Vagina (tissue), 2 donors: ENCODE measurements at regions not wholly inside any gene's neighbourhood (a gene's known extent, or its start where the extent isn't known, plus 50 kb on each side); places are given as distances from the start of the nearest gene placed in this dataset.

Source experiments
- CTCF ChIP-seq, 3 experiments: fragments of 450-650 bp in 2 of 3; fragments of 200-600 bp in 1 of 3; sonication (generic) in 1 of 3; IDR thresholded peaks; one replicate each; pipeline ENCODE4 v1.5.1; 2017 to 2019; ENCODE audit warnings: antibody characterized with exemption in 3 of 3, mild to moderate bottlenecking in 2 of 3, moderate library complexity in 2 of 3
- POLR2A ChIP-seq, 2 donors: fragments of 450-650 bp; IDR thresholded peaks; one replicate each; pipeline ENCODE4 v1.6.1; 2017; ENCODE audit warnings: antibody characterized with exemption in 2 of 2, mild to moderate bottlenecking in 2 of 2, moderate library complexity in 2 of 2
- POLR2AphosphoS5 ChIP-seq, 2 donors: sonication (generic); formaldehyde crosslinking; IDR thresholded peaks; one replicate each; pipeline ENCODE4 v1.9.0; 2017; ENCODE audit warnings: antibody characterized with exemption in 2 of 2, mild to moderate bottlenecking in 2 of 2, low read depth in 1 of 2; ENCODE audit not compliant: insufficient read depth in 1 of 2

- TF ChIP-seq CTCF (IDR thresholded peaks at IDR 0.05) (no peak), POLR2AphosphoS5 (IDR thresholded peaks at IDR 0.05; ENCODE audit: insufficient read depth in 1 of 2, low read depth in 1 of 2) (no peak), POLR2A (IDR thresholded peaks at IDR 0.05) (no peak)
These were observed 72.3 kb upstream of the CSF3R start for GRCh38 chr1:36555041-36555440.
